ENCODE measurements at regions not wholly inside any gene's neighbourhood (a gene's known extent, or its start where the extent isn't known, plus 50 kb on each side); places are given as distances from the start of the nearest gene placed in this dataset.

DNA sequence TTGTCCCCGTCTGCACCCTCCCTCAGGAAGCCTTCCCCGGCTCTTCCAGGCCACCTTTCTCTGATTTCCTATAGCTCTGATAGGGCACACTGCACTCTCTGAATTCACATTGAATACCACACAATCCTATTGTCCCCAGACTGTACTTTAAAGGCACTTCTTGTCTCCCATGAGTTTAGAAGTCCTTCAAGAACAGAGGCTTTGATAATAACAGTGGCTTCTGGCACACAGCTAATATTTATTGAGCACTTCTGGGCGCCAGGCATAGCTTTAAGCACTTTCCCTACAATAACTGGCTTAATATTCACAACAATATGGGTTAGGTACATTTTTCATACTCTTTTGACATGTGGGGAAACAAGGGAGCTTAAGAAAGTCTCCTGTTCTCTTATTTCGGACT, 169.7 kb upstream of the IRX6 start:
- BruUV-seq (replicated peaks): no TSS peak
- no peaks in the 10 kb centered on the region for H3K9me3 ChIP-seq (ENCODE audit: insufficient read depth, low read depth)
- intact Hi-C loops (cut with micrococcal nuclease; ENCODE audit: unreplicated experiment): no loop called here
- no peaks in the 10 kb centered on the region for H3K36me3 ChIP-seq (ENCODE audit: low read depth)
- H4K20me1 ChIP-seq (ENCODE audit: insufficient read depth): no peaks in the 10 kb centered on the region
- TF ChIP-seq EZH2 (IDR thresholded peaks at IDR 0.05; ENCODE audit: low read depth): no peak
- TF ChIP-seq, protein P1, sequence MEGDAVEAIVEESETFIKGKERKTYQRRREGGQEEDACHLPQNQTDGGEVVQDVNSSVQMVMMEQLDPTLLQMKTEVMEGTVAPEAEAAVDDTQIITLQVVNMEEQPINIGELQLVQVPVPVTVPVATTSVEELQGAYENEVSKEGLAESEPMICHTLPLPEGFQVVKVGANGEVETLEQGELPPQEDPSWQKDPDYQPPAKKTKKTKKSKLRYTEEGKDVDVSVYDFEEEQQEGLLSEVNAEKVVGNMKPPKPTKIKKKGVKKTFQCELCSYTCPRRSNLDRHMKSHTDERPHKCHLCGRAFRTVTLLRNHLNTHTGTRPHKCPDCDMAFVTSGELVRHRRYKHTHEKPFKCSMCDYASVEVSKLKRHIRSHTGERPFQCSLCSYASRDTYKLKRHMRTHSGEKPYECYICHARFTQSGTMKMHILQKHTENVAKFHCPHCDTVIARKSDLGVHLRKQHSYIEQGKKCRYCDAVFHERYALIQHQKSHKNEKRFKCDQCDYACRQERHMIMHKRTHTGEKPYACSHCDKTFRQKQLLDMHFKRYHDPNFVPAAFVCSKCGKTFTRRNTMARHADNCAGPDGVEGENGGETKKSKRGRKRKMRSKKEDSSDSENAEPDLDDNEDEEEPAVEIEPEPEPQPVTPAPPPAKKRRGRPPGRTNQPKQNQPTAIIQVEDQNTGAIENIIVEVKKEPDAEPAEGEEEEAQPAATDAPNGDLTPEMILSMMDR (conservative IDR thresholded peaks at IDR 0.05): no peak
- no peak overlapping the region for H3K27ac ChIP-seq
- no peak for DNase-seq
- no peaks in the 10 kb centered on the region for H3K4me1 ChIP-seq (replicated peaks; ENCODE audit: insufficient read depth)
- no peak overlapping the region for H3K4me2 ChIP-seq
- CTCF ChIA-PET: no interaction called here
- H3K79me2 ChIP-seq (ENCODE audit: low read depth): no peaks in the 10 kb centered on the region
- no peaks in the 10 kb centered on the region for H3K27me3 ChIP-seq (ENCODE audit: insufficient read depth, low read depth)
- no peak overlapping the region for H3K4me3 ChIP-seq
- POLR2A ChIA-PET (ENCODE audit: unreplicated experiment): no interaction called here
- no peaks in the 10 kb centered on the region for H3K9me2 ChIP-seq (ENCODE audit: insufficient read depth)
- H3F3A ChIP-seq (ENCODE audit: insufficient read depth, low read depth): no peaks in the 10 kb centered on the region
- H2AFZ ChIP-seq: no peak overlapping the region

DNA sequence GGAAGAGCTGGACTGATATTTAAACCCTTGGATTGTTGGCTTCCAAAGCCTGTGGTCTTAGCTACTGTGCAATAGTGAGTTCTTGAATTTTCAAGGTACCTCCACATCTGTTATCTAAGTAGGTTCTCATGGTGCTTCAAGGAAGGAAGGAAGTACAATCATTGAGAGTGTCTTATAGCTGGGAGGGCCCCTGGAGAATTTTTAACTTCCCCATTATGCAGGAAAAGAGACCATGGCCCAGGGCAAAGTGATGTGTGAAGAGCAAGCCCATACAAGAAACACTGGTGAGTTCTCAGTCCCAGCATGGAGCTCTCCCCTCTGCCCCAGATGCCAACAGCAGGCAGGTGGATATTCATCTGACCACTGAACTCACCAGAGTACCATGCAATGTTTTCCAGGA, 169.0 kb upstream of the IRX6 start:
- no TSS peak for BruUV-seq (replicated peaks)

DNA sequence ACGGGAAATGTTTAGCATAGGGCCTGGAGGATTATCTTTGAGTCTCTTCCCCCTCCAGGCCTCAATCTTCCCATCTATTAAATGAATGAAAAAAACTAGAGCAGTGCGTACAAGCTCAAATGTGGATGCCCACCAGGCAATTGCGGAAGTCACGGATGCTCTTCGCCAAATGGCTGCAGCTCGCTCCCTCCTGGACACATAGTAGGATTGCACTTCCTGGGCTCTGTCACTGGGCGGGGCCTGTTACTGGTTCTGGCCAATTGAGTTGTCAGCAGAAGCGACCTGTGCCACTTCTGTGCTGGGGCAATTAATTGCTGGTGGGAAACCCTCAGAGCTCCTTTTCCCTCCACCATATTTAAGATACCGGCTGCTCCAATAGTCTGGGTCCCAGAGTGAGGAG, 168.2 kb upstream of the IRX6 start:
- no peaks in the 10 kb centered on the region for H3K36me3 ChIP-seq (ENCODE audit: low read depth)
- no peak overlapping the region for H3K4me3 ChIP-seq
- no peak for TF ChIP-seq EZH2 (IDR thresholded peaks at IDR 0.05; ENCODE audit: low read depth)
- TF ChIP-seq, protein P1 (conservative IDR thresholded peaks at IDR 0.05): no peak
- intact Hi-C loops (cut with micrococcal nuclease; ENCODE audit: unreplicated experiment): no loop called here
- no peaks in the 10 kb centered on the region for H3K27me3 ChIP-seq (ENCODE audit: insufficient read depth, low read depth)
- no TSS peak for BruUV-seq (replicated peaks)
- H3K79me2 ChIP-seq (ENCODE audit: low read depth): no peaks in the 10 kb centered on the region
- no peak for DNase-seq
- POLR2A ChIA-PET (ENCODE audit: unreplicated experiment): no interaction called here
- CTCF ChIA-PET: no interaction called here
- no peak overlapping the region for H3K27ac ChIP-seq
- H4K20me1 ChIP-seq (ENCODE audit: insufficient read depth): no peaks in the 10 kb centered on the region
- no peak overlapping the region for H2AFZ ChIP-seq
- H3K9me2 ChIP-seq (ENCODE audit: insufficient read depth): no peaks in the 10 kb centered on the region
- no peaks in the 10 kb centered on the region for H3K9me3 ChIP-seq (ENCODE audit: insufficient read depth, low read depth)
- H3F3A ChIP-seq (ENCODE audit: insufficient read depth, low read depth): no peaks in the 10 kb centered on the region
- no peaks in the 10 kb centered on the region for H3K4me1 ChIP-seq (replicated peaks; ENCODE audit: insufficient read depth)
- H3K4me2 ChIP-seq: no peak overlapping the region

More for the DNA sequence above, 169.0 kb upstream of the IRX6 start:
- POLR2A ChIA-PET (ENCODE audit: unreplicated experiment): no interaction called here
- no peaks in the 10 kb centered on the region for H3F3A ChIP-seq (ENCODE audit: insufficient read depth, low read depth)
- H3K27me3 ChIP-seq (ENCODE audit: insufficient read depth, low read depth): no peaks in the 10 kb centered on the region
- no peak overlapping the region for H2AFZ ChIP-seq
- CTCF ChIA-PET: no interaction called here
- no peak overlapping the region for H3K4me2 ChIP-seq
- H3K9me2 ChIP-seq (ENCODE audit: insufficient read depth): no peaks in the 10 kb centered on the region
- no peak overlapping the region for H3K27ac ChIP-seq
- H3K36me3 ChIP-seq (ENCODE audit: low read depth): no peaks in the 10 kb centered on the region
- TF ChIP-seq, protein P1 (conservative IDR thresholded peaks at IDR 0.05): no peak
- no peak for TF ChIP-seq EZH2 (IDR thresholded peaks at IDR 0.05; ENCODE audit: low read depth)
- H4K20me1 ChIP-seq (ENCODE audit: insufficient read depth): no peaks in the 10 kb centered on the region
- intact Hi-C loops (cut with micrococcal nuclease; ENCODE audit: unreplicated experiment): no loop called here
- H3K79me2 ChIP-seq (ENCODE audit: low read depth): no peaks in the 10 kb centered on the region
- DNase-seq: no peak
- H3K9me3 ChIP-seq (ENCODE audit: insufficient read depth, low read depth): no peaks in the 10 kb centered on the region
- no peak overlapping the region for H3K4me3 ChIP-seq
- no peaks in the 10 kb centered on the region for H3K4me1 ChIP-seq (replicated peaks; ENCODE audit: insufficient read depth)
